ENCODE measurements at regions not wholly inside any gene's neighbourhood (a gene's known extent, or its start where the extent isn't known, plus 50 kb on each side); places are given as distances from the start of the nearest gene placed in this dataset.

DNA sequence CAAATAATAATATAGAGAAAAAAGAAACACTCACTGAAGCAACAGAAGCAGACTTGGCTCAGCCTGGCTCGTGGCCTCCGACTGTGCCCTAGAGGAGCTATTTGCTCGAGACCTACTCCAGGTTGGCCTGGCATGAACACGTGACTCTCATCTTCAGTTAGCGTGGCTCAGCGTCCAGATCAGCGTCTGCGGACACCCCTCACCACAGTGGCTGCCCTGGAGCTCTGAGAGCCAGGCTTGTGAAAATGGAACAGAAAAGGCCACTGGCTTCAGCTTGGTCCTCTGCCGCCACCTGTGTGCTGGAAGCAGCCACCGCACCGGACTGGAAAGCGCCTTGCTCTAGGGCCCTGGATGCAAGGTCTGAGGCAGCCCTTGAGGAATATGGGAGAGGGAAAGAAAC is 1184.0 kb upstream of the GYPC start:
- DNase-seq (no peak), ATAC-seq (ENCODE audit: low read depth in 2 of 2) (no peak)
- H3K36me3 Mint-ChIP-seq: no peaks in the 10 kb centered on the region
- Histone ChIP-seq H3K4me3 (ENCODE audit: low read depth, low read length) (no peak overlapping the region), H3K27ac (ENCODE audit: insufficient read depth, low read length, poor library complexity, severe bottlenecking) (no peak overlapping the region), H3K27me3 (ENCODE audit: control insufficient read depth, insufficient read depth, low read length) (no peaks in the 10 kb centered on the region), H3K36me3 (ENCODE audit: control insufficient read depth, insufficient read depth, low read length) (no peaks in the 10 kb centered on the region), H3K4me1 (ENCODE audit: control insufficient read depth, insufficient read depth, low read length, poor library complexity, severe bottlenecking) (no peaks in the 10 kb centered on the region), H3K9me3 (ENCODE audit: control insufficient read depth in 2 of 2, low read length in 2 of 2) (no peaks in the 10 kb centered on the region)
- no peaks in the 10 kb centered on the region for H3K27me3 Mint-ChIP-seq
- no peak overlapping the region for H3K4me3 Mint-ChIP-seq
- peaks cover 0 to 35% (median 9%) of the 10 kb centered on the region in 7 donors for H3K9me3 Mint-ChIP-seq
- no peaks in the 10 kb centered on the region for H3K4me1 Mint-ChIP-seq
- no peak overlapping the region for H3K27ac Mint-ChIP-seq

DNA sequence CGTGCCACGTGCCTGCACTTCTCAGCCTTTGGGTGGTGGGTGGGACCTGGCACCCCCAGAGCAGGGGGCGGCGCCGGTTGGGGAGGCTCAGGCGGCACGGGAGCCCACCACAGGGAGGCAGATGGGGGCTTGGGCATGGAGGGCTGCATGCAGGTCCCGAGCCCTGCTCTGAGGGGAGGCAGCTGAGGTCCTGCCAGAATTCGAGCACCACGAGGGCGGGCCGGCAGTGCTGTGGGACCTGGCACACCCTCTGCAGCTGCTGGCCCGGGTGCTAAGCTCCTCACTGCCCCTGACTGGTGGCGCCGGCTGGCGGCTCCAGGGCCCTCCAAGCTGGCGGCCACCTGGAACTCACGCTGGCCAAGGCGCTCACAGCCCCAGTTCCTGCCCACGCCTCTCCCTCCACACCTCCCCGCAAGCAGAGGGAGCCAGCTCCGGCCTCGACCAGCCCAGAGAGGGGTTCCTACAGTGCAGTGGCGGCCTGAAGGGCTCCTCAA is 1176.8 kb upstream of the GYPC start:
- ATAC-seq (ENCODE audit: low read depth in 2 of 2): no peak
- Histone ChIP-seq H3K4me3 (ENCODE audit: low read depth, low read length) (no peak overlapping the region), H3K27me3 (ENCODE audit: control insufficient read depth, insufficient read depth, low read length) (no peaks in the 10 kb centered on the region), H3K4me1 (ENCODE audit: control insufficient read depth, insufficient read depth, low read length, poor library complexity, severe bottlenecking) (no peaks in the 10 kb centered on the region), H3K27ac (ENCODE audit: insufficient read depth, low read length, poor library complexity, severe bottlenecking) (no peak overlapping the region), H3K9me3 (ENCODE audit: control insufficient read depth in 2 of 2, low read length in 2 of 2) (peaks cover 0 to 4% of the 10 kb centered on the region in 2 experiments), H3K36me3 (ENCODE audit: control insufficient read depth, insufficient read depth, low read length) (no peaks in the 10 kb centered on the region)
- Mint-ChIP-seq H3K9me3 (peaks cover 0 to 36% (median 13%) of the 10 kb centered on the region in 7 donors), H3K4me1 (no peaks in the 10 kb centered on the region), H3K36me3 (no peaks in the 10 kb centered on the region), H3K27ac (no peak overlapping the region), H3K4me3 (no peak overlapping the region), H3K27me3 (no peaks in the 10 kb centered on the region)
- DNase-seq: no peak

DNA sequence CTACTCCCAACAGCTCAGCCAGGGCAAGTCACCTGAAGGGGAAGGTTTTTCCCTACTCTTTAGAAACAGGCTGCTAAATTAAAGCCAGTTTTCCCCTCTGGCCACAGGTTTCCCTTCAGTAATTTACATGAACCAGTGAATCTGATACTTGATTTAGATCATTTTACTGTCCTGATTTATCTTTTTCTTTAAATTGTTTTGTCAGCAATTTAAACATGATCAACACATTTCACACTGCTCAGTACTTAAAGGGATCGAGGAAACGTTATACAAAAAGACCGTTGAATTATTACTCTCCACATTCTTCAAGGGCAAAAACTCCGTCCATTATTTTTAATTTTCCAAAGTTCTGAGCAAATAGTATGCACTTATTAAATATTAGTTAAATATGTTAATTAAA is 1165.7 kb upstream of the GYPC start:
- no peaks in the 10 kb centered on the region for H3K4me1 Mint-ChIP-seq
- H3K9me3 Mint-ChIP-seq: peaks cover 8 to 29% (median 11%) of the 10 kb centered on the region in 7 donors
- no peaks in the 10 kb centered on the region for H3K27me3 Mint-ChIP-seq
- no peak overlapping the region for H3K4me3 Mint-ChIP-seq
- no peaks in the 10 kb centered on the region for H3K27me3 ChIP-seq (ENCODE audit: control insufficient read depth, insufficient read depth, low read length)
- no peak overlapping the region for H3K4me3 ChIP-seq (ENCODE audit: low read depth, low read length)
- no peaks in the 10 kb centered on the region for H3K9me3 ChIP-seq (ENCODE audit: control insufficient read depth in 2 of 2, low read length in 2 of 2)
- H3K36me3 Mint-ChIP-seq: no peaks in the 10 kb centered on the region
- DNase-seq (no peak), ATAC-seq (ENCODE audit: low read depth in 2 of 2) (no peak)
- no peak overlapping the region for H3K27ac ChIP-seq (ENCODE audit: insufficient read depth, low read length, poor library complexity, severe bottlenecking)
- H3K36me3 ChIP-seq (ENCODE audit: control insufficient read depth, insufficient read depth, low read length): no peaks in the 10 kb centered on the region
- H3K27ac Mint-ChIP-seq: no peak overlapping the region
- no peaks in the 10 kb centered on the region for H3K4me1 ChIP-seq (ENCODE audit: control insufficient read depth, insufficient read depth, low read length, poor library complexity, severe bottlenecking)

DNA sequence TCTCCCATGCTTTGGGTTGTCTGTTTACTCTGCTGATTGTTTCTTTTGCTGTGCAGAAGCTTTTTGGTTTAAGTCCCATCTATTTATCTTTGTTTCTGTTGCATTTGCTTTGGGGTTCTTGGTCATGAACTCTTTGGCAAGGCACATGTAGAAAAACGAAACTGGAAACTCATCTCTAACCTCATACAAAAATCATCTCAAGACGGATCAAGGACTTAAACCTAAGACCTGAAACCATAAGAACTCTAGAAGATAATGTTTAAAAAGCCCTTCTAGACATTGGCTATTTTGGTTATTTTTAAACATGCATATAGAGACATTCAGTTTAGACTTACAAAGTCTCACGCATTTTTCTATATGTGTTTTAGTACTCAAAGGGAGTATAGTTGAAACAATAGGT is 1164.3 kb upstream of the GYPC start:
- Mint-ChIP-seq H3K27me3 (no peaks in the 10 kb centered on the region), H3K4me1 (no peaks in the 10 kb centered on the region), H3K9me3 (peaks cover 9 to 33% (median 11%) of the 10 kb centered on the region in 7 donors), H3K4me3 (no peak overlapping the region), H3K36me3 (no peaks in the 10 kb centered on the region), H3K27ac (no peak overlapping the region)
- H3K36me3 ChIP-seq (ENCODE audit: control insufficient read depth, insufficient read depth, low read length): no peaks in the 10 kb centered on the region
- H3K27ac ChIP-seq (ENCODE audit: insufficient read depth, low read length, poor library complexity, severe bottlenecking): no peak overlapping the region
- H3K4me1 ChIP-seq (ENCODE audit: control insufficient read depth, insufficient read depth, low read length, poor library complexity, severe bottlenecking): no peaks in the 10 kb centered on the region
- H3K9me3 ChIP-seq (ENCODE audit: control insufficient read depth in 2 of 2, low read length in 2 of 2): no peaks in the 10 kb centered on the region
- H3K27me3 ChIP-seq (ENCODE audit: control insufficient read depth, insufficient read depth, low read length): no peaks in the 10 kb centered on the region
- ATAC-seq (ENCODE audit: low read depth in 2 of 2) (no peak), DNase-seq (no peak)
- H3K4me3 ChIP-seq (ENCODE audit: low read depth, low read length): no peak overlapping the region

DNA sequence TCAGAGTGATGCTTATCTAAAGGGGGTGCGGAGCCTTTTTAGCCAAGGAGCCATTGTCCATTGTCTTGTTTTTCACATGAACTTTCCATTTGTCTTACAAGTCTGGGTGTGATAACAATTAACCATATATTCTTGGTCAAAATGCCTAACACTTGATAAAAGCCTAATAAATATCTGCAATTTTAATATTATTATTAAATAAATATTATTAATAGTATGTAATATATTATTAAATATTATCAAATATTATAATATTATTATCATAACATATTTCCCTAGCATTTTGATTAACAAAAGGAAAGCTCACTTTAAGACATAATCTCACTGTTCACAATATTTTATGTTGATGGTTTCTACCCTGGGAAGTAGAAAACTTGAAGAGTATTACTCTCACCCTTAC is 1143.6 kb upstream of the GYPC start:
- H3K27ac Mint-ChIP-seq: no peak overlapping the region
- Histone ChIP-seq H3K27ac (ENCODE audit: insufficient read depth, low read length, poor library complexity, severe bottlenecking) (no peak overlapping the region), H3K27me3 (ENCODE audit: control insufficient read depth, insufficient read depth, low read length) (no peaks in the 10 kb centered on the region), H3K4me1 (ENCODE audit: control insufficient read depth, insufficient read depth, low read length, poor library complexity, severe bottlenecking) (no peaks in the 10 kb centered on the region), H3K36me3 (ENCODE audit: control insufficient read depth, insufficient read depth, low read length) (no peaks in the 10 kb centered on the region), H3K4me3 (ENCODE audit: low read depth, low read length) (no peak overlapping the region), H3K9me3 (ENCODE audit: control insufficient read depth in 2 of 2, low read length in 2 of 2) (peaks cover 0 to 2% of the 10 kb centered on the region in 2 experiments)
- ATAC-seq (ENCODE audit: low read depth in 2 of 2) (no peak), DNase-seq (no peak)
- peaks cover 0 to 27% (median 4%) of the 10 kb centered on the region in 7 donors for H3K9me3 Mint-ChIP-seq
- peaks cover 0 to under 1% (median 0%) of the 10 kb centered on the region in 4 donors for H3K4me1 Mint-ChIP-seq
- no peak overlapping the region for H3K4me3 Mint-ChIP-seq
- H3K36me3 Mint-ChIP-seq: no peaks in the 10 kb centered on the region
- no peaks in the 10 kb centered on the region for H3K27me3 Mint-ChIP-seq

DNA sequence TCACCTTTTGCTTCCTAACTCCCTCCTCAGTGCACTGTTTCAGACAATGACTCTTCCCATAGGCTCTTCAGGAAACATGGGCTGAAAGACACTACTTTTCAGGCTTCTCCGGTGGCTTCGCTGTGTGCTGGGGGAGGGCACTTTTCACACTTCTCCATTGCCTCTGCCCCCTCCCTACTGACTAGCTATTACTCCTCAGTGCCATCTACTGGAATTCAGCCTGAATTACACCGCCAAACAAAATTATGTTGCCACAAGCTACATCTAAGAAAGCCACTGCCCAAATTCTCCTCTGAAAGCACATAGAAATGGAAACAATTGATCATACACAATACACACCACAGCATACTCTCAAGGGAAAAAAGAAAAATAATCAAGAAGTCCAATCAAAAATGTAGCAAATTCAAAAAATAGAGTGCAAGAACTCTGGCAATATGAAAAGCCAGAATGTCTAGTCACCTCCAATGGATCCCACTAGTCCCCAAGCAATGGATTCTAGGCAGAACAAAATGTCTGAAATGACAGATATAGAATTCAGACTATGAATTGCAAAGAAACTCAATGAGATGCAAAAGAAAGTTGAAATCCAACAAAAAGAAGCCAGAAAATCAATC is 1139.4 kb upstream of the GYPC start:
- no peaks in the 10 kb centered on the region for H3K36me3 ChIP-seq (ENCODE audit: control insufficient read depth, insufficient read depth, low read length)
- DNase-seq: peak in 1 of 3 donors; percentile 0
- no peaks in the 10 kb centered on the region for H3K4me1 ChIP-seq (ENCODE audit: control insufficient read depth, insufficient read depth, low read length, poor library complexity, severe bottlenecking)
- Mint-ChIP-seq H3K27me3 (no peaks in the 10 kb centered on the region), H3K4me1 (no peaks in the 10 kb centered on the region), H3K27ac (no peak overlapping the region), H3K9me3 (peaks cover 0 to 33% (median 3%) of the 10 kb centered on the region in 7 donors), H3K36me3 (no peaks in the 10 kb centered on the region), H3K4me3 (no peak overlapping the region)
- no peaks in the 10 kb centered on the region for H3K27me3 ChIP-seq (ENCODE audit: control insufficient read depth, insufficient read depth, low read length)
- no peaks in the 10 kb centered on the region for H3K9me3 ChIP-seq (ENCODE audit: control insufficient read depth in 2 of 2, low read length in 2 of 2)
- H3K27ac ChIP-seq (ENCODE audit: insufficient read depth, low read length, poor library complexity, severe bottlenecking): no peak overlapping the region
- no peak overlapping the region for H3K4me3 ChIP-seq (ENCODE audit: low read depth, low read length)
- ATAC-seq (ENCODE audit: low read depth in 2 of 2): no peak

DNA sequence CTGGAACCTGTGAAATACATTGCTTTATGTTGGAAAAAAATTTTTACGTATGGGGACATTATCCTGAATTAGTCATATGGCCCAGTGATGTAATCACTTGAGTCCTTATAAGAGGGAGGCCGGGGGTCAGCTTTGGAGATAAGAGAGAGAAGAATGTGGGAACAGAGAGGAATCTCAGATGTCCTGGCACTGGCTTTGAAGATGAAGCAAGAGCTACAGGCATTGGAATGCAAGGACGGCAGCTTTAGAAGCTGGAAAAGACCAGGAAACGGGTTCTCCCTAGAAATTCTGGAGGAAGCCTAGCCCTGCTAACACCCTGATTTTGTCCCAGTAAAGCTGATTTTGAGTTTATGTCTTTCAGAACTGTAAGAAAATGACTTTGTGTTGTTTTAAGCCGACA is 1129.9 kb upstream of the GYPC start:
- Histone ChIP-seq H3K4me1 (ENCODE audit: control insufficient read depth, insufficient read depth, low read length, poor library complexity, severe bottlenecking) (no peaks in the 10 kb centered on the region), H3K4me3 (ENCODE audit: low read depth, low read length) (no peak overlapping the region), H3K36me3 (ENCODE audit: control insufficient read depth, insufficient read depth, low read length) (no peaks in the 10 kb centered on the region), H3K9me3 (ENCODE audit: control insufficient read depth in 2 of 2, low read length in 2 of 2) (no peaks in the 10 kb centered on the region), H3K27ac (ENCODE audit: insufficient read depth, low read length, poor library complexity, severe bottlenecking) (no peak overlapping the region), H3K27me3 (ENCODE audit: control insufficient read depth, insufficient read depth, low read length) (no peaks in the 10 kb centered on the region)
- H3K36me3 Mint-ChIP-seq: no peaks in the 10 kb centered on the region
- no peaks in the 10 kb centered on the region for H3K4me1 Mint-ChIP-seq
- ATAC-seq (ENCODE audit: low read depth in 2 of 2) (no peak), DNase-seq (no peak)
- H3K27me3 Mint-ChIP-seq: no peaks in the 10 kb centered on the region
- peaks cover 2 to 11% (median 4%) of the 10 kb centered on the region in 7 donors for H3K9me3 Mint-ChIP-seq
- no peak overlapping the region for H3K4me3 Mint-ChIP-seq
- no peak overlapping the region for H3K27ac Mint-ChIP-seq

DNA sequence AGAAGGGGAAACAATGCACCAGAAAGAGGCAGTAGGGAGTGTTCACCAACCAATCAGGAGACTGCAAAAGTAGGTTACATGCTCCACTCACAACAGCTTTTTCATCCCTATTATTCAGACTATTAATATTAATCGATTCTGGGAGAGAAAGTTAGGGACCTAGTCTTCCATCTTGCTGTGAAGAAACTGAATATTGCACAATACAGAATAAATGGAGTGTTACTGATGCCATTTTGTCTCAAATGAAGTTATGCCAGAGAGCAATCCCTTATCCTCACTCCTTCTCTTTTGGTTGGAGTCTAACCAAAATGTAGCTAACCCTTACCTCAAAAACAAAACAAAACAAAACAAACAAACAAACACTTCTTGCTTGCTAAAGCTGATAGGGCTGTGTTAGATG is 1120.9 kb upstream of the GYPC start:
- no peak overlapping the region for H3K27ac Mint-ChIP-seq
- ATAC-seq (ENCODE audit: low read depth in 2 of 2): no peak
- H3K4me1 Mint-ChIP-seq: no peaks in the 10 kb centered on the region

More for the DNA sequence above, 1120.9 kb upstream of the GYPC start:
- peaks cover 0 to 12% (median 6%) of the 10 kb centered on the region in 7 donors for H3K9me3 Mint-ChIP-seq
- H3K4me3 Mint-ChIP-seq: no peak overlapping the region
- no peak overlapping the region for H3K27ac ChIP-seq (ENCODE audit: insufficient read depth, low read length, poor library complexity, severe bottlenecking)
- H3K27me3 ChIP-seq (ENCODE audit: control insufficient read depth, insufficient read depth, low read length): no peaks in the 10 kb centered on the region
- no peak for DNase-seq
- H3K4me3 ChIP-seq (ENCODE audit: low read depth, low read length): no peak overlapping the region
- no peaks in the 10 kb centered on the region for H3K4me1 ChIP-seq (ENCODE audit: control insufficient read depth, insufficient read depth, low read length, poor library complexity, severe bottlenecking)
- no peaks in the 10 kb centered on the region for H3K36me3 ChIP-seq (ENCODE audit: control insufficient read depth, insufficient read depth, low read length)
- H3K27me3 Mint-ChIP-seq: no peaks in the 10 kb centered on the region
- no peaks in the 10 kb centered on the region for H3K36me3 Mint-ChIP-seq
- H3K9me3 ChIP-seq (ENCODE audit: control insufficient read depth in 2 of 2, low read length in 2 of 2): peaks cover 0 to 3% of the 10 kb centered on the region in 2 experiments
